Gastroesophageal sphincter (tissue), 4 donors: ENCODE measurements at regions not wholly inside any gene's neighbourhood (a gene's known extent, or its start where the extent isn't known, plus 50 kb on each side); places are given as distances from the start of the nearest gene placed in this dataset.

Experiments used
- ATAC-seq: fragments of 150-250 bp; one replicate; pipeline ENCODE4 v1.9.1; 2016; ENCODE audit warnings: mild to moderate bottlenecking, moderate library complexity
- H3K27ac ChIP-seq, 4 donors: fragments of 200-600 bp; sonication (generic) in 3 of 4; 1 replicate in 3 of 4; 2 replicates in 1 of 4; pipeline ENCODE4 v1.5.1; 2016 to 2019
- H3K27me3 ChIP-seq: fragments of 200-600 bp; sonication (generic); one replicate; pipeline ENCODE4 v1.5.1; 2019
- H3K36me3 ChIP-seq, 2 donors: fragments of 200-600 bp; sonication (generic); one replicate each; pipeline ENCODE4 v1.5.1; 2019; ENCODE audit warnings: control low read depth in 1 of 2
- H3K4me1 ChIP-seq, 3 donors: fragments of 200-600 bp; sonication (generic); 1 replicate in 2 of 3; 2 replicates in 1 of 3; pipeline ENCODE4 v1.5.1; 2016 to 2019; ENCODE audit warnings: control low read depth in 2 of 3
- H3K4me3 ChIP-seq, 2 donors: fragments of 200-600 bp; sonication (generic); one replicate each; pipeline ENCODE4 v1.5.1; 2019; ENCODE audit warnings: mild to moderate bottlenecking in 1 of 2, moderate library complexity in 1 of 2
- H3K9me3 ChIP-seq, 3 donors: fragments of 200-600 bp; sonication (generic); one replicate each; pipeline ENCODE4 v1.5.1; 2017 to 2019; ENCODE audit warnings: control low read depth in 2 of 3
- CTCF ChIP-seq, 4 experiments: fragments of 200-600 bp in 2 of 4; fragments of 450-650 bp in 2 of 4; sonication (generic) in 1 of 4; IDR thresholded peaks; one replicate each; pipeline ENCODE4 v1.5.1; 2017 to 2019; ENCODE audit warnings: antibody characterized with exemption in 4 of 4, mild to moderate bottlenecking in 2 of 4, moderate library complexity in 2 of 4
- EP300 ChIP-seq: sonication (generic); formaldehyde crosslinking; IDR thresholded peaks from one replicate; pipeline ENCODE4 v1.6.1; 2017; ENCODE audit warnings: antibody characterized with exemption, mild to moderate bottlenecking
- POLR2A ChIP-seq, 2 donors: fragments of 450-650 bp; IDR thresholded peaks; one replicate each; pipeline ENCODE4 v1.6.1; 2017; ENCODE audit warnings: antibody characterized with exemption in 2 of 2, mild to moderate bottlenecking in 2 of 2, moderate library complexity in 1 of 2
- POLR2AphosphoS5 ChIP-seq: sonication (generic); formaldehyde crosslinking; IDR thresholded peaks from one replicate; pipeline ENCODE4 v1.6.1; 2017; ENCODE audit warnings: antibody characterized with exemption
- WGBS, 2 donors: methylation state at CpG; one replicate each; pipeline ENCODE4 v1.1.5; 2018; ENCODE audit warnings: low coverage in 1 of 2; 5-methylcytosine and 5-hydroxymethylcytosine counted together

DNA sequence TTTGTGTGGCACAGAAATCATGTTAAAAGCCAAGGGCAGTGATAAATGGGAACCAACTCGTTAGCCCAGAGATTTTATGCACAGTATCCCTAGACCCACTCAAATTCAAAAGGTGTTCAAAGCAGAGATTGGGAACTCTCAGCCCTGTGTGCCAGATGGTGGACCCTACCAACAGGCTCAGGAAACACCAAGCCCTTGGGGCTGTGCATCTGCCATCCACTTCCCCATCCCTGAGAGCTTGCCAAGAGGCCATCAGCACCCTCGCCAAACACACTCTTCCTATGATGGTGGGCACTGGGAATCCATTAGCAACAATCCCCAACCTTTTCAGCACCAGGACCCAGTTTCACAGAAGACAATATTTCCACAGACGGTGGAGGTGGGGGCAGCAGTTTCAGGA, 194.2 kb upstream of the NFIA start:
- WGBS, 2 donors: 83 to 93% methylated on average over 1 to 3 of the region's 3 CpGs

GRCh38 chr1:60886793-60887331, 195.5 kb upstream of the NFIA start:
- WGBS, 2 donors: 61 to 64% methylated on average over 5 to 6 of the region's 6 CpGs
- ATAC-seq: no peak

More for the DNA sequence above, 194.2 kb upstream of the NFIA start:
- Histone ChIP-seq H3K4me1 (no peaks in the 10 kb centered on the region), H3K27me3 (no peaks in the 10 kb centered on the region), H3K9me3 (no peaks in the 10 kb centered on the region), H3K4me3 (no peak overlapping the region), H3K27ac (no peak overlapping the region), H3K36me3 (no peaks in the 10 kb centered on the region)
- no peak for ATAC-seq
- no peak for TF ChIP-seq POLR2AphosphoS5
- TF ChIP-seq EP300: no peak
- no peak for TF ChIP-seq CTCF (IDR thresholded peaks at IDR 0.05)
- no peak for TF ChIP-seq POLR2A (IDR thresholded peaks at IDR 0.05)

GRCh38 chr1:60886090-60886489, 196.3 kb upstream of the NFIA start:
- 100% methylated on average over 1 of the region's 1 CpG for WGBS, 2 donors
- H3K9me3 ChIP-seq: no peaks in the 10 kb centered on the region
- H3K27ac ChIP-seq: no peak overlapping the region
- H3K36me3 ChIP-seq: no peaks in the 10 kb centered on the region
- H3K4me1 ChIP-seq: no peaks in the 10 kb centered on the region
- ATAC-seq: no peak
- TF ChIP-seq EP300 (no peak), POLR2A (IDR thresholded peaks at IDR 0.05) (no peak), CTCF (IDR thresholded peaks at IDR 0.05) (no peak), POLR2AphosphoS5 (no peak)
- H3K4me3 ChIP-seq: no peak overlapping the region
- H3K27me3 ChIP-seq: no peaks in the 10 kb centered on the region

More at GRCh38 chr1:60886793-60887331, 195.5 kb upstream of the NFIA start:
- Histone ChIP-seq H3K27me3 (no peaks in the 10 kb centered on the region), H3K27ac (no peak overlapping the region), H3K9me3 (no peaks in the 10 kb centered on the region), H3K4me3 (no peak overlapping the region), H3K36me3 (no peaks in the 10 kb centered on the region), H3K4me1 (no peaks in the 10 kb centered on the region)
- TF ChIP-seq POLR2AphosphoS5 (no peak), POLR2A (IDR thresholded peaks at IDR 0.05) (no peak), CTCF (IDR thresholded peaks at IDR 0.05) (no peak), EP300 (no peak)

DNA sequence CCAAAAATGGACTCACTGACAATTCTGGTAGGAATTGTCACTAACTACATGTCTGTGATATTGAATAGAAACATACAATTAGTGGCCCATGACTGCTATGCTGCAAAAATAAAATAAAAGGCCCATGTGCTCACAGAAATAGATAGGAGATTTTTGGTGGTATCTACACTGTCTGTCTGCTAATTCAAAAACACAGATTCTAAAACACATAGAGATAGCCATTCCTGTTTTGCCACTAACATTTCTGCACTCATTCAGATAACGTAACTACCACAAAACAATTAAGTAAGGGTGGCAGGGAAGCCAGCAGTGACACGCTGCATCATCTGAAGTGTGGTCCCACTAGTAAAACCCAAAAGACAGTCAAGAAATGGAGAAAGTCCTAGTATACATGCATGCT, 202.2 kb upstream of the NFIA start:
- H3K9me3 ChIP-seq: no peaks in the 10 kb centered on the region
- H3K4me3 ChIP-seq: no peak overlapping the region
- no peak for ATAC-seq
- H3K27ac ChIP-seq: no peak overlapping the region
- H3K36me3 ChIP-seq: no peaks in the 10 kb centered on the region
- TF ChIP-seq EP300 (no peak), POLR2AphosphoS5 (no peak), CTCF (IDR thresholded peaks at IDR 0.05) (no peak), POLR2A (IDR thresholded peaks at IDR 0.05) (no peak)
- H3K4me1 ChIP-seq: no peaks in the 10 kb centered on the region
- WGBS, 2 donors: 100% methylated on average over 2 of the region's 2 CpGs
- no peaks in the 10 kb centered on the region for H3K27me3 ChIP-seq

DNA sequence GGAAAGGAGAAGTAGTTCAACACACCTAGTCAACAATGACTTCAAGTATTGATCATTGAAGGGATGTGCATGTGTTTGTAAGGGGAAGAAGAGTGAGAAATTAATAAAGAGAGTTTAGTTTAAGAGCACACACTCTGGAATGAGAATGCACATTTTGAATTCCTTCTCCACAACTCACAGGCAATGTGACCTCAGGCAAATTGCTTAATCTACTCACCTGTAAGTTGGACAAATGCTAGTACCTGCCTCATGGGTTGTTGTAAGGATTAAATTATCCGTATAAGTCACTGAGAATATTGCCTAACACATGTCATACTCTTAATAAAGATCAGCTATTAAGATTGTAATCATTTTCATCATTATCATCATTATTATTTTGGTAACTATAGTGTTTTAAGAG, 204.0 kb upstream of the NFIA start:
- ATAC-seq: no peak
- Histone ChIP-seq H3K4me1 (no peaks in the 10 kb centered on the region), H3K9me3 (no peaks in the 10 kb centered on the region), H3K27ac (no peak overlapping the region), H3K27me3 (no peaks in the 10 kb centered on the region), H3K36me3 (no peaks in the 10 kb centered on the region), H3K4me3 (no peak overlapping the region)
- no peak for TF ChIP-seq CTCF (IDR thresholded peaks at IDR 0.05)
- no peak for TF ChIP-seq POLR2AphosphoS5
- no peak for TF ChIP-seq POLR2A (IDR thresholded peaks at IDR 0.05)
- TF ChIP-seq EP300: no peak
- WGBS, 2 donors: 93% methylated on average over 1 of the region's 1 CpG; no CpG with 5 or more reads in 1 of the 2 donors
